Glomerular visceral epithelial cell (primary cell): ENCODE measurements at regions not wholly inside any gene's neighbourhood (a gene's known extent, or its start where the extent isn't known, plus 50 kb on each side); places are given as distances from the start of the nearest gene placed in this dataset.
A peak's percentile ranks its signal among the peaks of the same experiment; 100 is the strongest.
"Not testable (repeated sequence)": the region's sequence is repeated elsewhere in the genome, so short reads cannot be mapped to it uniquely, and the experiment has no call there.

ENCODE experiments used
- DNase-seq: peaks from one replicate; pipeline ENCODE4 v3.0.0-alpha.2; 2016; ENCODE audit errors: extremely low spot score

DNA sequence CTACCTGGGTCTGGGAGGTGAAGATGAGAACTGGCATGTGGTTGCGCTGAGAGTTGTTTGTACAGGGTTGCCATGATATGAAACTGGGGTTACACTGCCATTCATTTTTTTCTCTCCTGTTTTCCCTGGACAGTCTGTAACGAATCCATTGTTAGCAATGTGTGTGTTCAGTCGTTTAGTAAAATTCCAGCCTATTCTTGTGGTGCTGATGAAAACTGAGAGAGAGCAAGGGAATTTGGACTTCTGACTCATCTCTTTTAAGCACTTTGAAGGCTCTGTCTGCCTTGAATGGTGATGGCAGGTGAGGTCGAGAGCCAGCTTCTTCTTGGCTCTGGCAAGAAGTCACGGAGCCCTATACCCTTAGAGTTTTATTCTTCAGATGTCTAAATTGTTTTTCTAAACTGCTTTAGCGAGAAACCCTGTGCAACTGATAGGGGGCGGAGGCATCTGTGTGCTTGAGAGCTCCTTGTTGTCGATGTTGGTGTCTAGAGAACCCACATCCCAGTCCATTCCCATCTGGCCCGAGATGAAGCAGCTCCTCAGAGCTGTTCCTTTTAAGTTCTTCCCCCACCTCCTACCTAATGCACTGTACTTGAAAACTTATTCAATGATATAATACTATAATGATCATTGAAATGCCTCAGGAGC, 204.4 kb downstream of the TMX1 start:
- no peak for DNase-seq

DNA sequence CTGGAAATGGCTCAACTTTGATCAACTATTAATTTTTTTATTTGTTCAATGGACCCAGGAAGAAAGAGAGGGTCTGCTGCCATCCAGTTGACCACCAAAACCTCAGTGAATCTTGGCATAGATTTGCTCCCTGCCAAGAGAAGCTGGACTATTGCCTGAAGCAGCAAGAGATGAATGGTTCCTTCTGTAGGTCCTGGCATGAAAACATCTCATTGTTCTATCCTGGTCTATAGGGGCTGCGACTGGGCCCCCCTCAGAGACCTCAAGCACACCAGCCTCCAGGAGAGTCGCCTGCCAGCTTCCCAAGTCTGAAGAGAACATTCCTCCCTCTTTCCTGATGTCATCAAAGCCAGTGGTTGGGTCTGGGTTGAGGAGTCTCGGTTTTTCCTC, 204.9 kb downstream of the TMX1 start:
- DNase-seq = no peak

DNA sequence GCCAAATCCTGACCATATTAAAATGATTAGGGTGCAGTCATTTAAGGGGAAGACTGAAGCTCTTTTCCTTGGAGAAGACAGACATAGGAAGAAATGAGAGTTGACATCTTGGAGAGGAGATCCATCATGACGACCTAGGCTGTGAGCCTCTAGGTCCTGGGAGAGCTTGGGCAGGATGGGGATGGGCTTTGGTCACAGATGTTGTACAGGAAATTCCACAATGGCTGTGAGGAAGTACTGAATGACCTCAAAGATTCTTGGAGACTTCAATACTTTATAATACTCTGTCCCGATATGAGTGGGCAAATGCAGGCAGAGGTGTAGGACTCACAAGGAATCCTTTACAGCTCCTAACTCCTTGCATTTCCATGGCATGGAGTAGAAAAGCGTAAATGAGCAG, 204.9 kb upstream of the FRMD6 start:
- DNase-seq = no peak

DNA sequence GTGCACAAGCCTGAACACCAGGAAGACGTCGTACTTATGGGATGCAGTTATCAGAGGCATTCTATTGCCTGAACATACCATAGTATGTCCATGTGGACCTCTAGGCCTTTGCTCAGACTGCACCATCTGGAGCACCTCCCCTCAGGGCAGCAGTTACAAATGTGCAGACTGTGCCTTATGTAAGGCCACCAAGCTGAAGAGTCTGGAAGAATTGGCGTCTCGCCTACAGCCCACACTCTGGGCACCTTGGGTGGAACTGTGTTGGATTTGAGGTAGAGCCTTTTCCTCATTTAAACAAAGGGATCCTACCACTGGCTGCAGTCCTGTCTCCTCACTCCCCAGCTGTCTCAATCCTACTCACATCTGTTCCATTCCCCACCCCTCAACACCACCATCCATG, 204.3 kb upstream of the FRMD6 start:
- no peak for DNase-seq

DNA sequence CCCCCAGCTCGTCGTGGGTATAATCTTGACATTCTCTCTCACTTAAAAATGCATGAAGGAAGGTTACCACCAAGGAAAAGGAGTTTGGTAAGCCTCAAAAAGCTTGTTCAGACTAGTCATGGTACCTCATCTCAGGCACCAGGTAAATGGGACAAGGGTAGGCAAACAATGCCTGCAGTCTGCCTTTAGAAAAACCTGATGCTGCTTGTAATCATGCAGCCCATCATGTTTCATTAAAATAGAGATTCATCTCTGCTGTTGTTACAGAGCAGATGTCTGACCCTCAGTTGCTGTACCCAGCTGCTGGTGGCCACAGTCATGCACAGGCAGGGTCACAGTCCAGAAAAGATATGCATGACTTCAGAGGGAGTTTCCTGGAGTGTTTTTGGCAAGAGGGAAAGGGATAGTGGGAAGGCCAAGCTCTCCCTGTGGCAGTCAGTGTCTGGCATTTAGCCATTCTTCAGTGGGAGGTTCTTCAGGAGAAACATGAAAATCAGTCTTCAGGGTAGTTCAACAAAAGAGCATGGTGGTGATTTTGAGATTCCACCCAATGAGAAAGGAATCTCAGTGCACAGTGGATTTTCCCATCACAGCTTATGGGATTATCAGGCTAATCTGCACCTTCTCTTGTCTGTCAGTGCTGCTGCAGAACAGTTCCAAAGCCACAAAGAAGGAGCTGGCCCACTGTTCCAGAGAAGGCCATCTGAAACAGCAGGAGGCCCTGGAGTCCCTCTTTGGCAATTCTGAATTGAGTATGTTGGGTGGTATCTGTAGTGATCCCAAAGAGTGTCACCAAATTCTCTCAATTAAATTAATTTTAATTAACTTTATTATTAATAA, 202.7 kb upstream of the FRMD6 start:
- DNase-seq = peak; percentile 91

DNA sequence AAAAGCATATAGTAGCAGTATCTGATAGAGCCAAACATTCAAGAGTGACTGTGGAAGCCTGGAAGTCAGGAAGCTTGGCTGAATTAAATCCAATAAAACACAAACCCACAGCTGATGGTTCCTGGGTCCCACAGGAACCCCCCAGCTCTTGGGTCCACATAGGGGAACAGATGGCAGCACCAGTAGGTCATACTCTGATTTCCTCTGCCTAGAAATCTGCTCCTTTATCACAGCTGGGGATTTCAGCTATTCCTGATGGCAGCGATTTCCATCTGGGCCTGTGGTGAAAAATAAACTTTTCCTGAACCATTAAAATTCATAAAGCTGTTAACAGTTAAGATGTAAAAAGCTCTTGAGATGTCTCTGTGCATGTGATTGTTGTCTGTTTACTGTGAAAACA, 202.0 kb upstream of the FRMD6 start:
- no peak for DNase-seq

DNA sequence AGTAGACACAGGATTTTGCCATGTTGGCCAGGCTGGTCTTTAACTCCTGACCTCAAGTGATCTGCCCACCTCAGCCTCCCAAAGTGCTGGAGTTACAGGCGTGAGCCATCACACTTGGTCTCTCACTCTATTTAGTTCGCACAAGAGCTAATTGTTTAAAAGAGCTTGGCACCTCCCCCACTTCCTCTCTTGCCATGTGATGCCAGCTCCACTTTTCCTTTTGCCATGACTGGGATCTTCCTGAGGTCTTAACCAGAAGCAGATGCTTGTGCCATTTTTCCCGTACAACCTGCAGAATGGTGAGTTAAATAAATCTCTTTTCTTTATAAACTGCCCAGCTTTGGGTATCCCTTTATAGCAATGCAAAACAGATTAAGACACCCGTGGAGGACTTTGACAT, 200.1 kb upstream of the FRMD6 start:
- DNase-seq = no peak

DNA sequence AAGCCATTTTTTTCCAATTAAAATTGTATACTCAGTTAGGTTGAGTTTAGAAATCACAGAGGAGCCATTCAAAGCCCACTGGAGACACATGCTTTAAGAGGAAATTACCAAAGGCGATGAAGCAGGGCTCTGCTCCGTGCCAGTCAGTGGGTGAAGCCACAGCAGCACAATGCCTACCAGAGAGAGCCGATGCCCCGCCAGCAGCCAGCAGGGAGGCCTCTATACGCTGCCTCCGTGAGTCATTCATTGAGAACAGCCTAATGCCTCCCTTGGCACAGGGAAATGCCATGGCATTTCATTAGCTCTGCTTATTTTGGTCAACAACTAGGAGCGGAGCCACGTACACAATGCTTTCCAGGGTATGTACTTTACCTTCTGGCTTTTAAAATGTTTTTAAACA, 197.8 kb upstream of the FRMD6 start:
- peak; percentile 78 for DNase-seq

DNA sequence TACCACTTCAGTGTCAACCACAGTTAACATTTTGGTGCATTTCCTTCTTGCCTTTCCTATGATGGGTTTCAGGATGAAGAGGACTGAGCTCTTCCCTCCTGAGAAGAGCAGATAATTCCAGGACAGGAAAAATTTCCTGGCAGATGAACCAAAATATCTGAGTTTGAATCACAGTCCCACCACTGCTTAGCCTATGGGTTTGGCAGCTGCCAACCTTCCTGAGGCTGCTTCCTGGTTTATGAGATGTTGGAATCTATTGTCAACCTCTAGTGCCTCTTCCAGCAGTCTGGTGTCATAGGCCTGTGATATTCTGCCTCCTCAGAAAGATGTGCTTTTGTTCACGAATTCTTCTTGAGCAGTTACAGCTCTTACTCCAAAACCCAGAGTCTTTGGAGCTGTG, 197.4 kb upstream of the FRMD6 start:
- DNase-seq = no peak

DNA sequence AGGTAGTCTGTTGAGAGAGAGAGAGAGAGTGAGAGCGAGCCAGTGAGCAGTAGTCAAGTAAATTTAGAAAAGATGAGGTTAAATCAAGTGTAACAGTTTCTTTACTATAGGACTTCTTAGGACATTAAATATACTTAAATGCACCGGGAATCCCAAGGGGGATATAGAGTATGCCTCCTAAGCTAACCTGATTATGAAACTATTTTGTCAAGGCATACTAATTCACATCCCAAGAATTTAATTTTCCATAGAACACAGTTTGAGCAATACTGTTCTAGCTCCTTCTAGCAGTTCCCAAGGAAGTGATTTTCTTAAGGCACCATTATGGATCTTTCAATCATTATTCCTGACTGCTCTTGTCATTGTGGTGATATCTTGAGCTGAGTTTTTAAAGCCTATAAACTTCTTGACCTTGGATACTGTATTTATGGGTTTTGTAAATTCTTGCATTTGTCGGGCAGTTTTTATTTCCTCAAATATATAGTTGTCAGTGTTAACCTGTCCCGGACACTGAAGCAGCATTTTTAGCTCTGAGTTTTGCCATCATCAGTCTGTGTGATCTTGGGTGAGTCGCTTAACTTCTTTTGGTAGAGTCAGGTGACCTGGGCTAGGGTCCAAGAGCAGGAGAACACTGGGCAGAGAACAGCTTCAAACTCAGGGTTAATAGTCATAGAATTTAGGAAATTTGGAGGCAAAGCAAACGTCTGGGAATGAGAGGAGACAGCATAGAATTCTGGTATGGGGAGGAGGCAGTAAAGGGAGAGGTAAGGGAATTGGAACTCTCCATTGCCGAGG, 196.5 kb upstream of the FRMD6 start:
- DNase-seq = no peak

DNA sequence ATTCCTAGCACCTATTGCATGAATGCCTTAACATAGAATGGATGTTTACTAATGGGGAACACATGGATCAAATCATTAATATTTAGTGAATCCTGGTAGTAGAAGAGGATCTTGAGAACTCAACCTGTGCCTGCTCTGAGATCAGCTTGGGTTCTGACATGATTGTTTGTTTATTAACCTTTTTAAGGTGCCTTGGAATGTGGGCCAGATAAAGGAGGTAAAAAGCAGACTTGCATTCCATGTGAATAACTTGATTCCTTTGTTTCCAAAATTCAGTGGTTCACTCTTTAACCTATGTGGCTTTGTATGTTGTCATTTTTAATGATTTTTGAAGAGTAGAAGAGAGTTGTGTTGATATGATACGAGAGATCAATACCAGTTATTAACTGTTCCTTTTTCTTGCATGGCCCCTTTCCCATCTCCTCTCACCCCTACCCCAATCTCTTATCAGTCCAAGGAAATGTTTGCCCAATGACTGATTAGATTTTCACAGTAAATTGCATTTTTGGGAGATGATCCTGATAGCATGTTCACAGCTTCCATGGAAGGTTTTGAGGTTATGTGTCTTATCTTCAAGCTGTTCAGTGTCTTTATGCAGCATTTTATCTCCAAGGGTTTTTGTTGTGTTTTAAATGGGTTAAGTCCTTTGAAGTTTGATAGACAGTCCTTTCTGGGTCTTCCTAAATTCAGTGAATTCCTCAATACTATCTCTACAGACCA, 193.7 kb upstream of the FRMD6 start:
- DNase-seq = no peak

DNA sequence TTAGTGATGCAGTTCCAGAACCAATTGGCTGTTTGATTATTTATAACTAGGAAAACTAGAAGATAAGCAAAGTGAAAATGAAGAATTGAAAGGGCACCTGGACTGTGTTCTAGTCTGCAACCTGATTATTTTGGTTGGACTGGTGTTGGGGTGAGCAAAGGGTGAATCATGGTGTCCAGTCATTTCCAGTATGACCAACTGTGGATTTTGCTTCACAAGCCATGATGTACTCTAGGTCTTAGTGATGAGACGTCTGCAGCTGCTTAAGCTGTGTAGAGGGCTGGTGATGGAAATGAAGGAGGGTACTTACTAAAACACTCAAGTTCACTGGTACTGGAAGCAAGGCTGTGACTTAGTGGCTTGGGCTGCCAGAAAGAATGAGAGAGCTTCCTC, 193.2 kb upstream of the FRMD6 start:
- peak; percentile 46 for DNase-seq

DNA sequence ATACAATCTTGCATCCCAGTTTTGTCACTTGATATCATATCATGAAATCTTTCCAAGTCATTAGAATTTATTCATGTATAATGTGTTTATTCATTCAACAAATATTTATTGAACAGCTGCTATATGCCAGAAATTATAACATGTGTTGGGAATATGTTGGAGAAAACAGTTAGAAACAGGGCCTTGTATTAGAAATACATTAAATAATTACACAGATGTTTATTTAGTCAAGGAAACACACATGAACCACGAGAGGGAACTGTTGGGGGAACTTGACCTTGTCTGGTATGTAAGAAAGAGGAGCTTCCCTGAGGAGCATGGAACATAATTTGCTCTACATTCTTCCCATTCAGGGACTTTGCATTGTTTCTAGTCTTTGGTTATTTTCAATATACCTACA, 191.7 kb upstream of the FRMD6 start:
- no peak for DNase-seq

DNA sequence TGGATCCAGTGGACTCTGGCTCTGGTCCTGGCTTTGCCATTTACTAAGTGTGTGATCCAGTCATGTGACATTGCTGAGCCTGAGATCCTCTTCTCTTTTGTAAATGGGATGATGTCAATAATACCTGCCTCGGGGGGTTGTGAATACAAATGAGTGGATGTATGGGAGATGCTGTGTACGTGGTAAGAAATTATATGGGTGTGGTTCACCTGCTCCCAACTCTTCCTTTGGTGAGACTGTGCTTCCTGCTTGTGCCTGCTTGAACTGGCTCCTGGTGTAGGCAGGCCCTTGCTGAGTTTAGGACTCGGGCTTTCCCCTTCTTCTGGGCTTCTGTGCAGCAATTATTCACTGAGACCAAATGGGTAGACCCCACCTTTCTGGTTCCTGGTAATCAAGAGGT, 189.5 kb upstream of the FRMD6 start:
- DNase-seq = no peak

DNA sequence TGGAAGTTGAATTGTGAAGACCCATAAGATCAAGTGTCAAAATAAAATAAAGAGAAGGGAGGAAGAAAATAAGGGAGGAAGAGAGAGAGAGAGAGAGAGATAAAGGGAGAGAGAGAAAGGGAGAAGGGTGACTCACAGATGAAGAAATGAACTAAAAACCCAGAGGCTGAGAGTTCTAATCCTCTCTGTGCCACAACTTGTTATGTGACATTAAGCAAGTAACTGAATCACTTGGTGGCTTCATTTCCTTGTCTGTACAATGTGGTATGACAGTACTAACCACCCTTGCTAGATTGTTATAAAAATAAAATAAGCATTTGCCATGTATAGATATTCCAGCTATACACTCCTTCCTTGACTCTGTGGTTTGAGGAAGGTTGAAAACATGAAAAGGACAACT, 189.0 kb upstream of the FRMD6 start:
- DNase-seq = no peak

DNA sequence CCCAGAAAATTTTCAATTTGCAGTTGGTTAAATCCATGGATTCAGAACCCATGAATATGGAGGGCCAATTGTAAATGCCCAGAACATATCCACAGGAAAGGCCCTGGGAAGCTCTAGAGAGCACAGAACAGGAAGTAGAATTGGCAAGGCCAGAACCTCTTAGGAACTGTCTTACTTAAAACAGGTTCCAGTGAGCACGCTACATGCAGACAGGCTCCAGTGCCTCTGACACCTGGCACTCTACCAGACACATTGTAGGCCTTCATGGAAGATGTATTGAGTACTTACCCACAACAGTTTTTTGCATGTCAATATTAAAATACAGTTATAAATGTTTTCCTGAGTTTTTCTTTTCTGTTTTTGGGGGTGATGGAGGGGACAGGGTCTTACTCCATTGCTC, 188.2 kb upstream of the FRMD6 start:
- DNase-seq = no peak

DNA sequence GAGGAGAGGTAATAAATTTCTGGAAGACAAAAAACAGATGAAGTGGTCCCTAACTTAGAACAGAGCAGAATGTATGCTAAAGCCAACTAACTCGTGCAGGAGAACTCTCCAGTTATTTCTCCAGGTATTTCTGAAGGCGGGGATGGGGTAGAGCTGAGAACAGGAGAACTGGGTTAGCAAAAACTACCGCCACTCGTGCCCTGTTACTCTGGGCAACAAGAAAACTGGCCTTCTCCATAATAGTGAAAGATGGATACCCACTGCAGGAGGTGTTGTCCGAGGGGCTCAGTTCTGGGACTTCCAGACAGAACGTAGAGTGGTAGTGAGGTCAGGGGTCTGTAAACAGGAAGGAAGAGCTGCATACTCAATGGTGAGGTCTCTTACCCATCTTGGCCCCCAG, 187.3 kb upstream of the FRMD6 start:
- no peak for DNase-seq

DNA sequence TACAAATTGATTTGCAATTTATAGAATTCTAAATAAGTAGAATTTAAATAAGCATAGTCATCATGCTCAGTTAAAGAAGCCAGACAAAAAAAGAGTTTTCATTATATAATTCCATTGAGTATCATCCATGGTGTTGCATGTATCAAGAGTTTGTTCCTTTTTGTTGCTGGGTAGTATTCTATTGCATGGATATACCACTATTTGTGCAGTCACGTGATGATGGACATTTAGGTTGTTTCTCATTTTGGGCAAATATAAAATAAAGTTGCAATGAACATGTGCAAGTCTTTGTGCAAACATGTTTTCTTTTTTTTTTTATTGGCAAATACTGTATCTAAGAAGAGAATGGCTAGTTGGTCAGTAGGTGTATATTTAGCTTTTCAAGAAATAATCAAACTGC, 186.2 kb upstream of the FRMD6 start:
- no peak for DNase-seq

DNA sequence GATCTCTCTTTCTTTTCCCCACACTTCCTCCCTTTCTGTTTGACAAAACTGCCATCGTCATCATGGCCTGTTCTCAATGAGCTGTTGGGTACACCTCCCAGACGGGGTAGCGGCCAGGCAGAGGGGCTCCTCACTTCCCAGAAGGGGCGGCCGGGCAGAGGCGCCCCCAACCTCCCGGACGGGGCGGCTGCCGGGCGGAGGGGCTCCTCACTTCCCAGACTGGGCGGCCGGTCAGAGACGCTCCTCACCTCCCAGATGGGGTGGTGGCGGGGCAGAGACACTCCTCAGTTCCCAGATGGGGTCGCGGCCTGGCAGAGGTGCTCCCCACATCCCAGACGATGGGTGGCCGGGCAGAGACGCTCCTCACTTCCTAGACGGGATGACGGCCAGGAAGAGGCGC, 184.3 kb upstream of the FRMD6 start:
- DNase-seq = not testable (repeated sequence)

DNA sequence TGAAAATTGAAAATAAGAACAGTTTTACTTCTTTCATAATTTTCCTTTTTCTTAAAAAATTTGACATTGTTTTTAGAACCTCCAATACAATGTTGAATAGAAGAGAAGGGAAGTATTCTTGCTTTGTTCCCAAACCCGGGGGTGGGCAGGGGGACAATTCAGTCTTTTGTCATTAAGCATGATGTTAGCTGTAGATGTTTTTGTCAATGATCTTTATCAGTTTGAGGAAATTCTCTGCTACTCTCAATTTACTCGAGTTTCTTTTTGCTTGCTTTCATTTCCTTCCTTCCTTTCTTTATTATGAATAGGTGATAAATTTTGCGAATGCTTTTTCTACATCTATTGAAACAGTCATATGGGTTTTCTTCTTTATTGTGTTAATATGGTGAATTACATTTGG, 183.2 kb upstream of the FRMD6 start:
- DNase-seq = no peak

DNA sequence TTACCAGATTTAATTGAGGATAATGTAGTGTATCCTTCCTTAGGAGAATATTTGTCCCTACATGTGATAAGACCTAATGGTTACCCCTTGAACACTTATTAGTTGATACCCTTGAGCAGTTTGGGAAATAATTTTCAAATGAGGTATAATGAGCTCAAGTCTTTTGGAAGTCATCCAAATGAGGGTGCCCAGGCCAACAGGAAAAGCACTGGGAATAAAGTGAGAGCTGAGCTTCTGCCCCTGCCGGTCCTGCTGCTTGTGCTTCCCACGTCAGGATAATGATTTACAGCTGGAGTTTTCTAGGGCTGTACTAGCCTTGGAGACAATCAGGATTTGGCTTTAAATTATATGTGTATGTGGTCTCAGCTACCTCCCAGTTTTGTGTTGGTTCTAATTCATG, 178.8 kb upstream of the FRMD6 start:
- DNase-seq = peak; percentile 73

DNA sequence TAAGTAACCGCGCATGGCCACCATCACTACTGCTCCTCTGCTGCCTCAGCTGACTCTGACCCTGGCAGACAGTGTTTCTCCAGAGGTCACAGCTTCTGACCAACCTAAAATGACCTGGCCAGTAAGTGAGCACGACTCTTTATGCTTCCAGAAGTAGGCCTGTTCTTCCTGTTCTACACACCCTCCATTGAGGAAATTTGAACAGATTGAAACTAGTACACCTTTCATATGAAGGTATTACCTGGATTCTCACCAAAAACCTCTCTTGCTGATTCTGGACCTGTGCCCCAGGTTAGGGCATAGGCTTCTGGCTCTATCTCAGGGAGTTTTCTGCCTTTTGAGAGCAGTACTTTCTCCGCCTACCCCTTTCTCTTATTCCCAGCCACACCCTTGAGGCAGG, 178.4 kb upstream of the FRMD6 start:
- no peak for DNase-seq
